ENCODE measurements at regions not wholly inside any gene's neighbourhood (a gene's known extent, or its start where the extent isn't known, plus 50 kb on each side); places are given as distances from the start of the nearest gene placed in this dataset.

GRCh38 chr3:82509951-82510603, 748.6 kb upstream of the GBE1 start:
- WGBS (ENCODE audit: insufficient coverage): 86% methylated on average over 13 of the region's 16 CpGs

GRCh38 chr3:82509106-82509842, 747.8 kb upstream of the GBE1 start:
- Histone ChIP-seq H3K27me3 (ENCODE audit: control insufficient read depth in 2 of 2, insufficient read depth in 2 of 2, low read length in 2 of 2) (no peaks in the 10 kb centered on the region), H3K9me3 (replicated peaks in 1 of 2; ENCODE audit: control insufficient read depth in 1 of 2, insufficient read depth in 1 of 2, low read length in 2 of 2) (peaks cover 21 to 33% of the 10 kb centered on the region in 2 donors), H3K36me3 (replicated peaks in 1 of 2; ENCODE audit: control insufficient read depth in 1 of 2, insufficient read depth in 2 of 2, low read length in 2 of 2) (no peaks in the 10 kb centered on the region), H3K4me1 (ENCODE audit: control insufficient read depth in 1 of 2, insufficient read depth in 2 of 2, low read length in 2 of 2) (no peaks in the 10 kb centered on the region), H3K4me3 (replicated peaks in 1 of 3; ENCODE audit: low read depth in 2 of 3, low read length in 3 of 3) (no peak overlapping the region), H3K79me2 (ENCODE audit: insufficient read depth, low read length) (no peaks in the 10 kb centered on the region), H4K20me1 (ENCODE audit: insufficient read depth, low read length) (no peaks in the 10 kb centered on the region), H3K27ac (ENCODE audit: low read depth in 1 of 2, low read length in 2 of 2) (no peak overlapping the region), H3K9ac (ENCODE audit: insufficient read depth, low read length, poor library complexity, severe bottlenecking) (no peak overlapping the region), H3K4me2 (replicated peaks; ENCODE audit: extremely low read depth, low read length, poor library complexity, severe bottlenecking) (no peak overlapping the region), H2AFZ (ENCODE audit: insufficient read depth, low read depth, low read length, poor library complexity, severe bottlenecking) (no peak overlapping the region)
- DNase-seq: no peak
- TF ChIP-seq CTCF (IDR thresholded peaks at IDR 0.05): no peak
- Mint-ChIP-seq H3K4me3 (no peak overlapping the region), H3K27me3 (ENCODE audit: low read depth in 3 of 3) (no peaks in the 10 kb centered on the region), H3K27ac (no peak overlapping the region), H3K36me3 (no peaks in the 10 kb centered on the region), H3K9me3 (peaks cover 6 to 28% (median 11%) of the 10 kb centered on the region in 7 donors), H3K4me1 (no peaks in the 10 kb centered on the region)
- intact Hi-C loops (cut with micrococcal nuclease): no loop called here
- 89% methylated on average over 9 of the region's 9 CpGs for WGBS (ENCODE audit: insufficient coverage)

More at GRCh38 chr3:82509951-82510603, 748.6 kb upstream of the GBE1 start:
- Histone ChIP-seq H3K27me3 (ENCODE audit: control insufficient read depth in 2 of 2, insufficient read depth in 2 of 2, low read length in 2 of 2) (no peaks in the 10 kb centered on the region), H3K4me3 (replicated peaks in 1 of 3; ENCODE audit: low read depth in 2 of 3, low read length in 3 of 3) (no peak overlapping the region), H2AFZ (ENCODE audit: insufficient read depth, low read depth, low read length, poor library complexity, severe bottlenecking) (no peak overlapping the region), H3K9me3 (replicated peaks in 1 of 2; ENCODE audit: control insufficient read depth in 1 of 2, insufficient read depth in 1 of 2, low read length in 2 of 2) (peaks cover 21 to 31% of the 10 kb centered on the region in 2 donors), H3K9ac (ENCODE audit: insufficient read depth, low read length, poor library complexity, severe bottlenecking) (no peak overlapping the region), H3K4me1 (ENCODE audit: control insufficient read depth in 1 of 2, insufficient read depth in 2 of 2, low read length in 2 of 2) (no peaks in the 10 kb centered on the region), H4K20me1 (ENCODE audit: insufficient read depth, low read length) (no peaks in the 10 kb centered on the region), H3K27ac (ENCODE audit: low read depth in 1 of 2, low read length in 2 of 2) (no peak overlapping the region), H3K79me2 (ENCODE audit: insufficient read depth, low read length) (no peaks in the 10 kb centered on the region), H3K36me3 (replicated peaks in 1 of 2; ENCODE audit: control insufficient read depth in 1 of 2, insufficient read depth in 2 of 2, low read length in 2 of 2) (no peaks in the 10 kb centered on the region), H3K4me2 (replicated peaks; ENCODE audit: extremely low read depth, low read length, poor library complexity, severe bottlenecking) (no peak overlapping the region)
- peaks cover 6 to 28% (median 11%) of the 10 kb centered on the region in 7 donors for H3K9me3 Mint-ChIP-seq
- intact Hi-C loops (cut with micrococcal nuclease): no loop called here
- H3K27me3 Mint-ChIP-seq (ENCODE audit: low read depth in 3 of 3): no peaks in the 10 kb centered on the region
- no peak overlapping the region for H3K27ac Mint-ChIP-seq
- TF ChIP-seq CTCF (IDR thresholded peaks at IDR 0.05): no peak
- H3K4me1 Mint-ChIP-seq: no peaks in the 10 kb centered on the region
- no peak overlapping the region for H3K4me3 Mint-ChIP-seq
- no peaks in the 10 kb centered on the region for H3K36me3 Mint-ChIP-seq
- DNase-seq: no peak

All from CD14-positive monocyte (primary cell).